ENCODE measurements at regions not wholly inside any gene's neighbourhood (a gene's known extent, or its start where the extent isn't known, plus 50 kb on each side); places are given as distances from the start of the nearest gene placed in this dataset. TPM values are rescaled to one million over a fixed set of nuclear protein-coding genes. Genes with fewer than 3 reads are reported as not detected.
"Not testable (repeated sequence)": the region's sequence is repeated elsewhere in the genome, so short reads cannot be mapped to it uniquely, and the experiment has no call there.

DNA sequence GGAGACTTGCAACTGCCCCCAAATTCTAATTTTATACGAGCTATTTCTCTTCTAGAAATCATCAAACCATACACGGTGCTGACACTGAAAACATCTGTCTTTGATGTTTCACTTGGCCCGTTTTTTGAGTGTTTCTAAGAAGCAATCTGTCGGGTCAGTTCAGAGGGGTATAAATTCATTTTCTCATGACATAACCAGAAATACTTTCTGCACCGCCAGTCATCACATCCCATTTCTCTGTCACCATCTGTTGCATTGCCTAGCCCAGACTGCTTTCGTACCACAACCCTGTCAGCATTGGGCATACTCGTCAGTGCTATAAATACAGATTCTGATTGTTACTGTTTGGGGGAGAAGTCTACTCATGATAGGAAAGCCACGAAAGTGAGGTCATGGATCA, 63.1 kb upstream of the CCDC90B start:
- WGBS, 2 experiments (ENCODE audit: low coverage in 1 of 2, low lambda C conversion rate in 2 of 2, missing lambda C conversion rate in 2 of 2): 3% methylated on average over 8 of the region's 8 CpGs
- no peak overlapping the region for H3K9ac ChIP-seq
- H3K36me3 ChIP-seq (ENCODE audit: low read depth): no peaks in the 10 kb centered on the region
- no peak overlapping the region for H3K4me2 ChIP-seq (ENCODE audit: unreplicated experiment)
- H3K9me3 ChIP-seq (ENCODE audit: low read depth): no peaks in the 10 kb centered on the region
- H3F3A ChIP-seq (ENCODE audit: insufficient read depth): no peaks in the 10 kb centered on the region
- no peaks in the 10 kb centered on the region for H3K27me3 ChIP-seq (replicated peaks; ENCODE audit: insufficient read depth)
- H3K4me1 ChIP-seq (ENCODE audit: insufficient read depth): no peaks in the 10 kb centered on the region
- DNase-seq: peak; percentile 1
- in situ Hi-C loops (cut with MboI): no loop called here
- TF ChIP-seq EZH2phosphoT487 (IDR thresholded peaks at IDR 0.05; ENCODE audit: insufficient read depth, low read depth) (no peak), EZH2 (IDR thresholded peaks at IDR 0.05; ENCODE audit: insufficient read depth, poor library complexity, severe bottlenecking) (no peak)
- H2AFZ ChIP-seq: no peak overlapping the region
- no peak overlapping the region for H3K4me3 ChIP-seq
- no peaks in the 10 kb centered on the region for H4K20me1 ChIP-seq (ENCODE audit: insufficient read depth)
- no peak overlapping the region for H3K27ac ChIP-seq
- no peaks in the 10 kb centered on the region for H3K79me2 ChIP-seq (ENCODE audit: insufficient read depth)
- no peaks in the 10 kb centered on the region for H3K9me2 ChIP-seq (ENCODE audit: insufficient read depth)

DNA sequence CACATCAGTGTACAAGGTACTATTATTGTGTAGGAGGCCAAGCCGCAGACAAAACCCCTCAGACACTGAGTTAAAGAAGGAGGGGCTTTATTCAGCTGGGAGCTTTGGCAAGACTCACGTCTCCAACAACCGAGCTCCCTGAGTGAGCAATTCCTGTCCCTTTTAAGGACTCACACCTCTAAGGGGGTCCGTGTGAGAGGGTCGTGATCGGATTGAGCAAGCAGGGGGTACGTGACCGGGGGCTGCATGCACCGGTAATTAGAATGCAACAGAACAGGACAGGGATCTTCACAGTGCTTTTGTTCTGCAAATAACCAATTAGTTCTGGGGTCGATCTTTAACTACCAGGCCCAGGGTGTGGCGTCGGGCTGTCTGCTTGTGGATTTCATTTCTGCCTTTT, 60.5 kb upstream of the CCDC90B start:
- H3K79me2 ChIP-seq (ENCODE audit: insufficient read depth); H3K9ac ChIP-seq; H3K4me1 ChIP-seq (ENCODE audit: insufficient read depth); H3K4me2 ChIP-seq (ENCODE audit: unreplicated experiment); H3K36me3 ChIP-seq (ENCODE audit: low read depth); H3K27ac ChIP-seq; H4K20me1 ChIP-seq (ENCODE audit: insufficient read depth); H3K9me2 ChIP-seq (ENCODE audit: insufficient read depth); H3K4me3 ChIP-seq; H3F3A ChIP-seq (ENCODE audit: insufficient read depth); H3K9me3 ChIP-seq (ENCODE audit: low read depth); H2AFZ ChIP-seq; DNase-seq; H3K27me3 ChIP-seq (replicated peaks; ENCODE audit: insufficient read depth); in situ Hi-C loops (cut with MboI): not testable (repeated sequence)
- WGBS, 2 experiments (ENCODE audit: low coverage in 1 of 2, low lambda C conversion rate in 2 of 2, missing lambda C conversion rate in 2 of 2): 52 to 54% methylated on average over 12 of the region's 12 CpGs

GRCh38 chr11:83344521-83344920, 58.4 kb upstream of the CCDC90B start:
- 62 to 71% methylated on average over 9 of the region's 9 CpGs for WGBS, 2 experiments (ENCODE audit: low coverage in 1 of 2, low lambda C conversion rate in 2 of 2, missing lambda C conversion rate in 2 of 2)
- in situ Hi-C loops (cut with MboI); H3K27me3 ChIP-seq (replicated peaks; ENCODE audit: insufficient read depth); H3K36me3 ChIP-seq (ENCODE audit: low read depth); H3K9ac ChIP-seq; H3K27ac ChIP-seq; H3K9me2 ChIP-seq (ENCODE audit: insufficient read depth); H3K79me2 ChIP-seq (ENCODE audit: insufficient read depth); H3K9me3 ChIP-seq (ENCODE audit: low read depth); H4K20me1 ChIP-seq (ENCODE audit: insufficient read depth); H3K4me1 ChIP-seq (ENCODE audit: insufficient read depth); H3K4me3 ChIP-seq; H3K4me2 ChIP-seq (ENCODE audit: unreplicated experiment); DNase-seq; H2AFZ ChIP-seq; H3F3A ChIP-seq (ENCODE audit: insufficient read depth): not testable (repeated sequence)

- H3F3A ChIP-seq (ENCODE audit: insufficient read depth): no peaks in the 10 kb centered on the region
- H3K79me2 ChIP-seq (ENCODE audit: insufficient read depth): no peaks in the 10 kb centered on the region
- no peak for TF ChIP-seq EZH2phosphoT487 (IDR thresholded peaks at IDR 0.05; ENCODE audit: insufficient read depth, low read depth)
- TF ChIP-seq EZH2 (IDR thresholded peaks at IDR 0.05; ENCODE audit: insufficient read depth, poor library complexity, severe bottlenecking): no peak
- H3K9me3 ChIP-seq (ENCODE audit: low read depth): no peaks in the 10 kb centered on the region
- no peak overlapping the region for H3K27ac ChIP-seq
- no peaks in the 10 kb centered on the region for H3K27me3 ChIP-seq (replicated peaks; ENCODE audit: insufficient read depth)
- H3K9me2 ChIP-seq (ENCODE audit: insufficient read depth): no peaks in the 10 kb centered on the region
- 0% methylated on average over 1 of the region's 1 CpG; no CpG with 5 or more reads in 1 of the 2 experiments for WGBS, 2 experiments (ENCODE audit: low coverage in 1 of 2, low lambda C conversion rate in 2 of 2, missing lambda C conversion rate in 2 of 2)
- H3K4me2 ChIP-seq (ENCODE audit: unreplicated experiment): no peak overlapping the region
- H3K9ac ChIP-seq: no peak overlapping the region
- H3K4me3 ChIP-seq: no peak overlapping the region
- no peaks in the 10 kb centered on the region for H4K20me1 ChIP-seq (ENCODE audit: insufficient read depth)
- DNase-seq: no peak
- no peaks in the 10 kb centered on the region for H3K4me1 ChIP-seq (ENCODE audit: insufficient read depth)
- no peaks in the 10 kb centered on the region for H3K36me3 ChIP-seq (ENCODE audit: low read depth)
- in situ Hi-C loops (cut with MboI): no loop called here
- H2AFZ ChIP-seq: no peak overlapping the region
These were observed 50.8 kb upstream of the CCDC90B start for GRCh38 chr11:83336993-83337392.

Small RNA genes in the stretch of these regions (small RNA-seq; reads per million reads assigned to genes)
- not detected for gene RF01974 (ENCODE audit: low read depth, low replicate concordance)
